K562 (cell line): ENCODE measurements at regions not wholly inside any gene's neighbourhood (a gene's known extent, or its start where the extent isn't known, plus 50 kb on each side); places are given as distances from the start of the nearest gene placed in this dataset.

Experiments used
- ATAC-seq: fragments of 200-7000 bp; cut with Tn5 transposase; 3 replicates; pipeline ENCODE4 v1.9.1; 2020; ENCODE audit warnings: moderate library complexity
- BruUV-seq: library from RNA; stranded (reverse); fragments of 400-500 nt; replicated peaks from 2 replicates; lab custom pipeline; 2021; lab: Mats Ljungman, UMichigan
- CTCF ChIA-PET: fragments of 300-600 bp; formaldehyde crosslinking; extraction: SDS; loops from one replicate; lab custom pipeline; 2021; ENCODE audit warnings: low intra/inter-chr PET ratio; lab: Yijun Ruan, JAX
- POLR2A ChIA-PET: fragments of 300-600, 350-650 bp; sonication (Branson Sonifier 250); formaldehyde crosslinking; extraction: SDS; loops from one replicate; lab custom pipeline; 2021; ENCODE audit warnings: antibody characterized with exemption, inconsistent platforms; lab: Yijun Ruan, JAX
- DNase-seq, 4 experiments: peaks; one replicate each; pipeline versions ENCODE4 v3.0.0 to v3.0.0-alpha.2; 2011 to 2018; ENCODE audit warnings: low spot score in 3 of 4, mixed read lengths in 3 of 4; ENCODE audit errors: extremely low read depth in 1 of 4
- FAIRE-seq: peaks from 2 replicates; lab custom pipeline; 2011; peaks lifted over from hg19 to GRCh38; lab: Jason Lieb, UNC
- H2AFZ ChIP-seq: 2 replicates; pipeline ENCODE4 v1.6.0; 2011; ENCODE audit warnings: low read depth, low read length, control low read depth, inconsistent platforms
- H3K27ac ChIP-seq: fragments of 200-600 bp; 3 replicates; pipeline ENCODE4 v1.8.0; 2011; ENCODE audit warnings: low read depth, mild to moderate bottlenecking, control low read depth, inconsistent platforms, low read length, moderate library complexity, mixed read lengths; ENCODE audit errors: extremely low read depth
- H3K27me3 ChIP-seq, 2 experiments: fragments of 300-600 bp in 1 of 2; 2 replicates in 1 of 2; 3 replicates in 1 of 2; pipeline versions ENCODE4 v1.6.0 to v1.8.0; 2011; ENCODE audit warnings: inconsistent platforms in 2 of 2, low read length in 2 of 2, mild to moderate bottlenecking in 1 of 2, mixed read lengths in 1 of 2, moderate library complexity in 1 of 2; ENCODE audit not compliant: control insufficient read depth in 2 of 2, insufficient read depth in 2 of 2
- H3K36me3 ChIP-seq: fragments of 300-600 bp; 3 replicates; pipeline ENCODE4 v1.8.0; 2011; ENCODE audit warnings: mild to moderate bottlenecking, low read length, inconsistent platforms; ENCODE audit not compliant: control insufficient read depth, insufficient read depth
- H3K4me1 ChIP-seq, 2 experiments: fragments of 200-600 bp in 1 of 2; replicated peaks in 1 of 2; 2 replicates in 1 of 2; 3 replicates in 1 of 2; pipeline versions ENCODE4 v1.5.1 to v1.8.0; 2011; ENCODE audit warnings: inconsistent platforms in 2 of 2, low read length in 2 of 2, mild to moderate bottlenecking in 1 of 2, mixed read lengths in 1 of 2, moderate library complexity in 1 of 2; ENCODE audit not compliant: control insufficient read depth in 2 of 2, insufficient read depth in 2 of 2
- H3K4me2 ChIP-seq: 2 replicates; pipeline ENCODE4 v1.6.1; 2011; ENCODE audit warnings: low read length, control low read depth, inconsistent platforms, mixed read lengths; ENCODE audit not compliant: insufficient read depth
- H3K4me3 ChIP-seq: fragments of 200-600 bp; sonication (generic), shearing (Covaris generic); 2 replicates; pipeline ENCODE4 v1.5.1; 2016; ENCODE audit warnings: control low read depth, inconsistent platforms
- H3K79me2 ChIP-seq: fragments of 200-600 bp; 3 replicates; pipeline ENCODE4 v1.8.0; 2011; ENCODE audit warnings: low read length, inconsistent platforms; ENCODE audit not compliant: control insufficient read depth, insufficient read depth
- H3K9ac ChIP-seq, 2 experiments: 2 replicates each; pipeline versions ENCODE4 v1.6.0 to v1.6.1; 2011; ENCODE audit warnings: low read depth in 2 of 2, low read length in 2 of 2, control low read depth in 1 of 2, inconsistent platforms in 1 of 2, mild to moderate bottlenecking in 1 of 2, mixed read lengths in 1 of 2; ENCODE audit not compliant: insufficient read depth in 1 of 2
- H3K9me1 ChIP-seq: one replicate; pipeline ENCODE4 v1.6.0; 2011; ENCODE audit warnings: inconsistent platforms, mild to moderate bottlenecking, low read length, moderate library complexity; ENCODE audit not compliant: control insufficient read depth, insufficient read depth
- H3K9me3 ChIP-seq: replicated peaks from 2 replicates; pipeline ENCODE4 v1.5.1; 2011; ENCODE audit warnings: low read depth, low read length, inconsistent platforms; ENCODE audit not compliant: control insufficient read depth, insufficient read depth
- H4K20me1 ChIP-seq: replicated peaks from 2 replicates; pipeline ENCODE4 v1.6.1; 2011; ENCODE audit warnings: low read length, inconsistent platforms, mixed read lengths; ENCODE audit not compliant: control insufficient read depth, insufficient read depth
- CHD4 ChIP-seq: fragments of 200-600 bp; sonication (generic); IDR thresholded peaks from 3 replicates; pipeline ENCODE4 v1.6.1; 2012; ENCODE audit warnings: low read depth, mild to moderate bottlenecking, mixed read lengths, low read length, inconsistent platforms; ENCODE audit not compliant: insufficient read depth, insufficient replicate concordance, poor library complexity, severe bottlenecking
- CTBP1 ChIP-seq: fragments of 450-650 bp; IDR thresholded peaks from 2 replicates; pipeline ENCODE4 v1.6.1; 2016; ENCODE audit warnings: borderline replicate concordance
- DEAF1 ChIP-seq: fragments of 450-650 bp; formaldehyde crosslinking; IDR thresholded peaks from 2 replicates; pipeline ENCODE4 v1.4.0; 2020; ENCODE audit warnings: mild to moderate bottlenecking, moderate library complexity
- HNRNPLL ChIP-seq: fragments of 200-400 bp; formaldehyde crosslinking; IDR thresholded peaks from 2 replicates; pipeline ENCODE4 v1.6.1; 2017; ENCODE audit warnings: low read length, low read depth, mild to moderate bottlenecking; ENCODE audit not compliant: poor library complexity, severe bottlenecking
- POLR2A ChIP-seq: fragments of 450-650 bp; conservative IDR thresholded peaks from 2 replicates; pipeline ENCODE4 v1.6.1; 2016
- ZBTB40 ChIP-seq, 2 experiments: fragments of 450-650 bp in 1 of 2; sonication (generic) in 1 of 2; formaldehyde crosslinking in 1 of 2; IDR thresholded peaks; 2 replicates each; pipeline versions ENCODE4 v1.7.1 to v1.9.0; 2016 to 2022; ENCODE audit warnings: inconsistent platforms in 1 of 2, mild to moderate bottlenecking in 1 of 2, missing genetic modification reagents in 1 of 2
- ZBTB5 ChIP-seq: fragments of 450-650 bp; IDR thresholded peaks from 2 replicates; pipeline ENCODE4 v1.6.1; 2017; ENCODE audit warnings: antibody characterized with exemption
- in situ Hi-C: fragments of 300-500 bp; cut with MboI; formaldehyde crosslinking; loops from 4 replicates; pipeline ENCODE4 v1.15.0; 2018; ENCODE audit warnings: inconsistent platforms, mixed read lengths
- intact Hi-C: fragments of 100-400 bp; cut with micrococcal nuclease; formaldehyde crosslinking; loops from 2 replicates; pipeline ENCODE4 v1.14.2; 2022

- Histone ChIP-seq H4K20me1 (no peaks in the 10 kb centered on the region), H3K79me2 (no peaks in the 10 kb centered on the region), H3K36me3 (no peaks in the 10 kb centered on the region), H3K4me1 (no peaks in the 10 kb centered on the region), H3K9me1 (no peaks in the 10 kb centered on the region), H3K27me3 (no peaks in the 10 kb centered on the region; a peak in 1 of 5 replicates), H3K4me2 (no peak overlapping the region), H2AFZ (no peak overlapping the region), H3K27ac (no peak overlapping the region), H3K4me3 (no peak overlapping the region), H3K9ac (no peak overlapping the region), H3K9me3 (no peaks in the 10 kb centered on the region)
- in situ Hi-C loops (no loop called here), intact Hi-C loops (no loop called here)
- no peak for ATAC-seq
- ChIA-PET POLR2A (interaction anchor here (0.5 to 0.9 kb wide), 5 partner anchors 26 to 166 kb away, joined by 3 read pairs; no protein-coding TSS in a partner anchor), CTCF (no interaction called here)
- no peak for DNase-seq
- no TSS peak for BruUV-seq
- FAIRE-seq, result no peak
- no peak for TF ChIP-seq ZBTB5
- no peak for TF ChIP-seq HNRNPLL
- no peak for TF ChIP-seq POLR2A
- no peak for TF ChIP-seq DEAF1 (CRISPR knock-in tag)
- TF ChIP-seq ZBTB40 (IDR thresholded peaks at IDR 0.05), result no peak
- no peak for TF ChIP-seq ZBTB40 (CRISPR knock-in tag; IDR thresholded peaks at IDR 0.05)
- no peak for TF ChIP-seq CHD4
- no peak for TF ChIP-seq CTBP1
Observed at GRCh38 chr17:55865072-55865762, 114.4 kb downstream of the PCTP start.
